ENCODE measurements at regions not wholly inside any gene's neighbourhood (a gene's known extent, or its start where the extent isn't known, plus 50 kb on each side); places are given as distances from the start of the nearest gene placed in this dataset.

DNA sequence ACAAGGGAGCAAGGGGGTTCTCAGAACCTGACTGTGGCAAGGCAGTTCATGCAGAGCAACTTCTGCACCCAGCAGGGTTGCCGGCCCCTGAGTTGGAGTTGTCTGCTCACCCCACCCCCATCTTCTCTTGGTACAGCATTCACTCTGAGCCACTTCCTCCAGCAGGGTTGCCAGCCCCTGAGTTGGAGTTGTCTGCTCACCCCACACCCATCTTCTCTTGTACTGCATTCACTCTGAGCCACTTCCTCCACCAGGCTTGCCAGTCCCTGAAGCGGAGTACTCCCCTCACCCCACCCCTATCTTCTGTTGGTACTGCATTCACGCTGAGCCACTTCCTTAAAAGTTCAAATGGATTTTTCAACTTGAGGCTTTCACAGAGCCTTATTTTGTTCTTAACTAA lies 79.7 kb upstream of the SYNDIG1 start:
- no peak overlapping the region for H3K4me3 ChIP-seq (ENCODE audit: low read depth, low read length)
- TF ChIP-seq, protein P1, sequence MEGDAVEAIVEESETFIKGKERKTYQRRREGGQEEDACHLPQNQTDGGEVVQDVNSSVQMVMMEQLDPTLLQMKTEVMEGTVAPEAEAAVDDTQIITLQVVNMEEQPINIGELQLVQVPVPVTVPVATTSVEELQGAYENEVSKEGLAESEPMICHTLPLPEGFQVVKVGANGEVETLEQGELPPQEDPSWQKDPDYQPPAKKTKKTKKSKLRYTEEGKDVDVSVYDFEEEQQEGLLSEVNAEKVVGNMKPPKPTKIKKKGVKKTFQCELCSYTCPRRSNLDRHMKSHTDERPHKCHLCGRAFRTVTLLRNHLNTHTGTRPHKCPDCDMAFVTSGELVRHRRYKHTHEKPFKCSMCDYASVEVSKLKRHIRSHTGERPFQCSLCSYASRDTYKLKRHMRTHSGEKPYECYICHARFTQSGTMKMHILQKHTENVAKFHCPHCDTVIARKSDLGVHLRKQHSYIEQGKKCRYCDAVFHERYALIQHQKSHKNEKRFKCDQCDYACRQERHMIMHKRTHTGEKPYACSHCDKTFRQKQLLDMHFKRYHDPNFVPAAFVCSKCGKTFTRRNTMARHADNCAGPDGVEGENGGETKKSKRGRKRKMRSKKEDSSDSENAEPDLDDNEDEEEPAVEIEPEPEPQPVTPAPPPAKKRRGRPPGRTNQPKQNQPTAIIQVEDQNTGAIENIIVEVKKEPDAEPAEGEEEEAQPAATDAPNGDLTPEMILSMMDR (IDR thresholded peaks at IDR 0.05; ENCODE audit: insufficient read depth, low read depth, low read length): no peak
- DNase-seq (ENCODE audit: low read depth): no peak

DNA sequence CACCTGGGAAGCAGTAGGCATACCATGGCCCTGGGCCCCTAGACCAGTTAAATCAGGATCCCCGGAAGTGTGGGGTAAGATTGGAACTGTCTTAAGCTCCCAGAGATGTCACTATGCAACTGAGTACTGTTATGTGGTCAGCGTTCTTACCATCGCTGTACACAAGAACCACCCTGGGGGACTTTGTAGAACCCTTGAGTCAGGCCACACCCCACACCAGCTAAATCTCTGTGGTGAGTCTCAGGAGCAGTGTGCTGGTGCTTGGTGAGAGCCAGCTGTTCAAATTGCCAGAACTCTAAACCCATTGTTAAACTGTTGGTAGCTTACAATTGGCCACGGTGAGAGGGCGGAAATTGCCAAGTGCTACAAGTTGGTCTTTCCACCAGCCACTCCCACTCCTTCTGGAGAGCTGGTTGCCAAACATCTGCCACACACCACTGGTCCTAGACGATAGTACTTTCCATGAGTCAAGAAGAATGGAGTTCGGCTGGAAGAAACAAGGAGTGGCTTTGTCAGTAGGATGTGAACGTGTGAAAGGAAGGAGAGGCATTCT lies 80.5 kb upstream of the SYNDIG1 start:
- TF ChIP-seq, protein P1 (IDR thresholded peaks at IDR 0.05; ENCODE audit: insufficient read depth, low read depth, low read length): no peak
- DNase-seq (ENCODE audit: low read depth): no peak

DNA sequence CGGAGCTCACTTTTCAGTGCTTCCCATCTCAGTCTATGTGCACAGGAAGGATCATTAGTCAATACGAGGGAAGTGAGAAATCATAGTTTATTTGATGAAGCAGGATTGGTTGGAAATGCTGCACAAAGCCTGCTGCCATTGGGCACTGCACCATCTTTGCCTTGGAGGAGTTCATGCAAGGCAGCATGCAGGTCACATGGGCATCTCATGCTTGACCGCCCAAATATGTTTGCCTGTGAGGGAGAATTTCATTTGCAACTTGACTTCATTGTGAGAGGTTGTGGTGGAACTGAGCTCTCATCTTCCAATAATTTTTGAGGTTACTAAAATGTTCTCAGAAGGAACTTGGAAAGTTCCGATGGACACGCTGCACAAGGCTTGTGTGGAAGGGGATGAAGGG lies 83.9 kb upstream of the SYNDIG1 start:
- DNase-seq (ENCODE audit: low read depth): no peak
- no peak overlapping the region for H3K4me3 ChIP-seq (ENCODE audit: low read depth, low read length)
- TF ChIP-seq, protein P1 (IDR thresholded peaks at IDR 0.05; ENCODE audit: insufficient read depth, low read depth, low read length): no peak

More for the DNA sequence above, 80.5 kb upstream of the SYNDIG1 start:
- no peak overlapping the region for H3K4me3 ChIP-seq (ENCODE audit: low read depth, low read length)

DNA sequence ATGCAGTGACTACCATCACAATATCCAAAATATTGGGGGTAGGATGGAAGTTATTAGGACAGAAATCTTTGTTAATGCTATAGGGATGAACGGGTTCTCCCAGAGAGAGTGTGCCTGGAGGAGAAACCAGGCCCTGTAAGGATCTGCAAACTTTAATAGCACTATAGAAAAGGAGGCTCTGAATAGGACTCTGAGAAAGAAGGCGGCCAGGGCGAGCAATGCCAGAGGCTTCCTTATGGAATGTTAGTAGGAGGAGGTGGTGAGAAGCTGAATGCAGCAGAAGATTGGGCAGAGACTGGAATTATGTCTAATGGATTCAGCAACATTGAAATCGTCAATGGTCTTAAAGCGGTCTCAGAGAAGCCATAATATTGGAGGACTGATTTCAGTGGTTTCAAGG lies 84.6 kb upstream of the SYNDIG1 start:
- no peak overlapping the region for H3K4me3 ChIP-seq (ENCODE audit: low read depth, low read length)
- no peak for DNase-seq (ENCODE audit: low read depth)
- TF ChIP-seq, protein P1 (IDR thresholded peaks at IDR 0.05; ENCODE audit: insufficient read depth, low read depth, low read length): no peak

DNA sequence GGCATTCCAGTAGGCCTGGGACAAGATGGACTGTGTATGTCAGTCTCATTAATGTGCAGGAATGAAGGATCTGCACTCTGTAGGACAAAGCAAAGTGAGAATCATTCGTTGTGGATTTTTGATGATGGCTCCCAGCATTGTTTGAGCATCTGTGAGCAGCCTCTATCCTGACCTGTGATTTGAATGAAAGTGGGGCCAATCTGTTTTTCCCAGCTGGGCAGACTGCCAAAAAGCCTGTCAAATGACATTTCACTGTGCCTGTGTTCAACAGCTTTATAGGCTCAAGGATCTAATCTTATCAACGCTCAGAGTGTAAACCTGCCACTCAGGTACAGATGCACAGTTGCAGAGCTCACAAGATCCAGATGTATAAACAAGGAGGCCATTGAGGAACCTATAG lies 86.7 kb upstream of the SYNDIG1 start:
- no peak overlapping the region for H3K4me3 ChIP-seq (ENCODE audit: low read depth, low read length)

DNA sequence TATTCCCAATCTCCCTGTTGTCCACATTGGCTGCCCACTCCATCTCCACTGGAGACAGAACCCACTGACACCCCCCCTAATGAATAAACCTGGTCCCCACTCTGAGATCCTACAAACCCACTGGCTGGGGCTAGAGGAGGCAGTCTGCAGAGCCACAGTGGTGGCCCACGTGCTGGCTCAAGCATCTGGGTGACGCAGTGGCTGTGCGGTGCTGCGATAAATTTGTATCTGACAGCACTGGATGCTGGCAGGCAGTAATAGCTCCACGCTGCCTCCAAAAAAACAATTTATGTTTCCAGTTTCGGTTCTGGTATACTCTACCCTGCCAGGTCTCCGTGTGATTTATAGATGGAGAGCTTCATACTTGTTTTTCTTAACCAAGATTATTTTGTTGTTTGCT lies 87.1 kb upstream of the SYNDIG1 start:
- no peak for DNase-seq (ENCODE audit: low read depth)
- TF ChIP-seq, protein P1 (IDR thresholded peaks at IDR 0.05; ENCODE audit: insufficient read depth, low read depth, low read length): no peak
- no peak overlapping the region for H3K4me3 ChIP-seq (ENCODE audit: low read depth, low read length)

More for the DNA sequence above, 86.7 kb upstream of the SYNDIG1 start:
- TF ChIP-seq, protein P1 (IDR thresholded peaks at IDR 0.05; ENCODE audit: insufficient read depth, low read depth, low read length): no peak
- no peak for DNase-seq (ENCODE audit: low read depth)

DNA sequence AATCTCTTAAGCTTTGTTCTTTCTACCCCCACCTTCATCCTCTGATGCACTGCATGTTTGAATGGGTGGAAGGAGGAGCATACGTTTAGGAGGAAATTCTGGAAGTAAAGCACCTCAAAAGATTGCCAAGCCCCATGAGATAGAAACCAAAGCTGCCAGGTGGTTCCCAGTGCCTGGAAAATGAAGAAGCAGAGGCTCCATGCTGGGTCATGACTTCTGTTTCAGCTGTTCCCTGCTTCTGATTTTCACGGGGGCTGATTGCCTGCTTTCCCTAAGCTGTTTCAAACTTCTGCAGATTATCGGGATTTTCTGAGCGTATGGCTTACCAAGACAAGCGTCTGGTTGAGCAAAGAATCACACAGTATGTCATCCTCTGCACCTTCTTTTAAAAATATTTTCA lies 87.5 kb upstream of the SYNDIG1 start:
- DNase-seq (ENCODE audit: low read depth): no peak
- TF ChIP-seq, protein P1 (IDR thresholded peaks at IDR 0.05; ENCODE audit: insufficient read depth, low read depth, low read length): no peak
- H3K4me3 ChIP-seq (ENCODE audit: low read depth, low read length): no peak overlapping the region

Data from fibroblast of villous mesenchyme (primary cell).